Left ventricle myocardium inferior (tissue), 1 donor: ENCODE measurements at regions not wholly inside any gene's neighbourhood (a gene's known extent, or its start where the extent isn't known, plus 50 kb on each side); places are given as distances from the start of the nearest gene placed in this dataset.

ENCODE experiments used
- DNase-seq: peaks from one replicate; pipeline ENCODE4 v3.0.0-alpha.2; 2020
- H3K27ac ChIP-seq: fragments of 200-600 bp; replicated peaks from 2 replicates; pipeline ENCODE4 v1.8.0; 2021
- H3K27me3 ChIP-seq: fragments of 200-600 bp; 2 replicates; pipeline ENCODE4 v1.8.0; 2021; ENCODE audit warnings: low read depth
- H3K36me3 ChIP-seq: fragments of 200-600 bp; 2 replicates; pipeline ENCODE4 v1.8.0; 2021
- H3K4me1 ChIP-seq: fragments of 200-600 bp; 2 replicates; pipeline ENCODE4 v1.8.0; 2021
- H3K4me3 ChIP-seq: fragments of 200-600 bp; 2 replicates; pipeline ENCODE4 v1.8.0; 2021; ENCODE audit warnings: mild to moderate bottlenecking, moderate library complexity
- H3K9me3 ChIP-seq: fragments of 200-600 bp; replicated peaks from 2 replicates; pipeline ENCODE4 v1.8.0; 2021
- intact Hi-C: fragments of 100-400 bp; cut with micrococcal nuclease; formaldehyde crosslinking; loops from one replicate; pipeline ENCODE4 v1.11.0; 2022
- TF ChIP-seq, protein P1 (sequence below): fragments of 200-600 bp; IDR thresholded peaks from 2 replicates; pipeline ENCODE4 v1.8.0; 2021; ENCODE audit warnings: antibody characterized with exemption, mild to moderate bottlenecking, borderline replicate concordance
- donor health status: DM: no; HTN: yes; CAD: no; lungs with severe emphysema.

DNA sequence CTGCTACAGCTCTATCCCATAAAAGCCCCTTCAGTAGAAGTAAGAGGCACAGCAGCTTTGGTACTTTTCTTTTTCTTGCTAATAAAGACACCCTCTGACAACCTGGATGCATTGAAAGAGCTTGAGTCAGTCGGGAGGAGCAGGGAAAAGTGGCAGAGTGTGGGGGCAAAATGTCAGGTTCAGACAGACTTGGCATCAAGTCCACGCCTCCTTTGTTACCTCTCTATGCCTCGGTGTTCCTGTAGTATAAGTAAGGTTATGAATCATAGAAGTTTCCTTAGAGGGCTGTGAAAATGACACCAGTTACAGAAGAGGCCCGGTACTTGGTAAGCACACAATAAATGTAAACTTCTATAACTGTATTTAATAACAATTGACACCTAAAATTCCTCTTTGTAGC, 133.9 kb downstream of the ESM1 start:
- no peaks in the 10 kb centered on the region for H3K4me1 ChIP-seq
- H3K27me3 ChIP-seq: no peaks in the 10 kb centered on the region
- intact Hi-C loops: no loop called here
- DNase-seq: no peak
- no peaks in the 10 kb centered on the region for H3K36me3 ChIP-seq
- no peak overlapping the region for H3K27ac ChIP-seq
- H3K9me3 ChIP-seq: no peaks in the 10 kb centered on the region
- TF ChIP-seq, protein P1, sequence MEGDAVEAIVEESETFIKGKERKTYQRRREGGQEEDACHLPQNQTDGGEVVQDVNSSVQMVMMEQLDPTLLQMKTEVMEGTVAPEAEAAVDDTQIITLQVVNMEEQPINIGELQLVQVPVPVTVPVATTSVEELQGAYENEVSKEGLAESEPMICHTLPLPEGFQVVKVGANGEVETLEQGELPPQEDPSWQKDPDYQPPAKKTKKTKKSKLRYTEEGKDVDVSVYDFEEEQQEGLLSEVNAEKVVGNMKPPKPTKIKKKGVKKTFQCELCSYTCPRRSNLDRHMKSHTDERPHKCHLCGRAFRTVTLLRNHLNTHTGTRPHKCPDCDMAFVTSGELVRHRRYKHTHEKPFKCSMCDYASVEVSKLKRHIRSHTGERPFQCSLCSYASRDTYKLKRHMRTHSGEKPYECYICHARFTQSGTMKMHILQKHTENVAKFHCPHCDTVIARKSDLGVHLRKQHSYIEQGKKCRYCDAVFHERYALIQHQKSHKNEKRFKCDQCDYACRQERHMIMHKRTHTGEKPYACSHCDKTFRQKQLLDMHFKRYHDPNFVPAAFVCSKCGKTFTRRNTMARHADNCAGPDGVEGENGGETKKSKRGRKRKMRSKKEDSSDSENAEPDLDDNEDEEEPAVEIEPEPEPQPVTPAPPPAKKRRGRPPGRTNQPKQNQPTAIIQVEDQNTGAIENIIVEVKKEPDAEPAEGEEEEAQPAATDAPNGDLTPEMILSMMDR: no peak
- no peak overlapping the region for H3K4me3 ChIP-seq

DNA sequence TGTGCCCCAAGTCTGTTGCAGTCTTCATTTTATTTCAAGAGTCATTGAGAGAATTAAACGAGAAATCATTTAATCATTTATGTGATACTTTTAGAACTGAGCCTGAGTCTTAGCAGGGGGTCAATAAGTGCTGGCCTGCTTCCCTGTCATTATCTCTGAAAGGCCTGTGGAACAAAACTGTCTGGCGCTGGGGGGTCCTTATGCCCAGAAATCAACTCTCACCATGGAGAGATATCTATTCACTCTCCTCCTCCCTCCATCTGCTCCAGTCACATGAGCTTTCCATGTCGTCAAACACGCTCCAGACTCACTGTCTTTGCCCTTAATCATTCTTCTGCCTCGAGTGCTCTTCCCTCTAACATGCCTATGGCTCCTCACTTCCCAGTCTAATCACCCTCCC, 136.8 kb downstream of the ESM1 start:
- no peaks in the 10 kb centered on the region for H3K9me3 ChIP-seq
- intact Hi-C loops: no loop called here
- DNase-seq: no peak
- H3K4me1 ChIP-seq: peaks cover 7% of the 10 kb centered on the region
- TF ChIP-seq, protein P1: no peak
- H3K27ac ChIP-seq: no peak overlapping the region
- H3K27me3 ChIP-seq: no peaks in the 10 kb centered on the region
- no peaks in the 10 kb centered on the region for H3K36me3 ChIP-seq
- H3K4me3 ChIP-seq: no peak overlapping the region

DNA sequence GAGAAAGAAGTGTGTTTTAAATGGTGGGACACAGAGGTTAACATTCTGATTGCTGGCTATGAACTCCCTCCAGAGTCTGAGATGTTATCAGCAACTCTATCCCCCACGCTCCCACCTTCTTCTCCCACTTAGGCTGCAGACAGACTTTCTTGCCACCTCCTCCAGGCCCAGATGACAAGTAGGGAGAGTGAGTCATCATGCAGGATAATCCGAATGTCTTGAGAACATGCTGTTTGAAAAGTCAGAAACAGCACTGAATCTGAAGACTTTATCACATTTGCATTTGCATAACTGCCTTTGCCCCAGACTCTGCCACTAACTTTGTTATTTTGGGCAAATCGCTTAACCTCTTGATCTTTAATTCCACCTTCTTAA, 139.8 kb downstream of the ESM1 start:
- no peak overlapping the region for H3K4me3 ChIP-seq
- peaks cover 7% of the 10 kb centered on the region for H3K4me1 ChIP-seq
- no peaks in the 10 kb centered on the region for H3K36me3 ChIP-seq
- DNase-seq: no peak
- TF ChIP-seq, protein P1: no peak
- H3K27ac ChIP-seq: no peak overlapping the region
- H3K9me3 ChIP-seq: no peaks in the 10 kb centered on the region
- intact Hi-C loops: loop anchor here (1.0 kb wide), 1 partner anchor 328 kb away; the partner anchor contains the start of gene SNX18
- H3K27me3 ChIP-seq: no peaks in the 10 kb centered on the region

DNA sequence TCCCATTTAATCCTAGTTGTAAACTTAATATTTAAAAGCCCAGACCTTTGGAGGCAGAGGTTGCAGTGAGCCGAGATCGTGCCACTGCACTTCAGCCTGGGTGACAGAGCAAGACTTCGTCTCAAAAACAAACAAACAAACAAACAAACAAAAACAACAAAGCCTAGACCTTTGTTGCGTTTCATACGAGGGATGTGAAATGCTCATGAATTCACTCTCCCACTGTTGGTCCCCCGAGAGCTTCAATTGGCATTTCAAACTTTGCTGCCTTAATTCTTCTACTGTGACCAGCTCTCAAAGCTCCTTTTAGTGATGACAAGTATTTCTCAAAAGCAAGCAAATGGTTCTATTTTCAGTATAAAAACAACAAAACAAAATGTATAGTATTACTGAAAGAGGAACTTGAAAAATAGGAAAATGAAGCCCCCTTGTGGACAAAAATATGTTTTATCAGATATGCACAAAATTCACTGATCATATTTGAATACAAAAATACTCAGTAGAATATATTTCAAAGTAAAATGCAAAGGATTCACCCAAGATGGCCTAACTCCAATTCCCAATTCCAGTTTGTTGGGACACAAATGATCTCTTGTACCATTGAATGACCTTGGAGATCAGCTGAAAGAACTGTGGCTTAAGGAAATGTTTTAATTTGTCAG, 140.4 kb downstream of the ESM1 start:
- no peak overlapping the region for H3K27ac ChIP-seq
- peaks cover 7% of the 10 kb centered on the region for H3K4me1 ChIP-seq
- no peak for DNase-seq
- H3K27me3 ChIP-seq: no peaks in the 10 kb centered on the region
- TF ChIP-seq, protein P1: peak; percentile 74
- intact Hi-C loops: loop anchor here (1.0 kb wide), 1 partner anchor 328 kb away; the partner anchor contains the start of gene SNX18
- no peaks in the 10 kb centered on the region for H3K9me3 ChIP-seq
- no peaks in the 10 kb centered on the region for H3K36me3 ChIP-seq
- H3K4me3 ChIP-seq: peak overlapping the region; percentile 51

DNA sequence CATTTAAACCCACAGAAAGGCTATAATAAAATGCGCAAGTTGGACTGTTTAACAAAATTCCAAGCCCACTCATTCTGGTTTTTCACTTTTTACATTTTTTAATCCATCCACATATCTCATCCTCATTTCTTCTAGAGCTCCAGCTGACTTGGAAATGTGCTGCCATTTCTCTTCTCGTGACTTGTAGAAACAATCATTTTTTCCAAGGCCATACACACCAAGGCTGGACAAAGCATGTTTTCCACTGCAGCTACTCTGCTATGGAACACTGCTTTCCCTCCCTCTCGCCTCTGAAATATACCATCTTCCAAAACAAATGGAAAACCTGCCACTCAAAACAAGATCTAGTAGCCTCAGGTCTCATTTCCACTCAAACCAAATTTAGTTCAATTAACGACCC, 141.1 kb downstream of the ESM1 start:
- Histone ChIP-seq H3K4me1 (peaks cover 7% of the 10 kb centered on the region), H3K4me3 (no peak overlapping the region), H3K9me3 (no peaks in the 10 kb centered on the region), H3K27me3 (no peaks in the 10 kb centered on the region), H3K36me3 (no peaks in the 10 kb centered on the region), H3K27ac (no peak overlapping the region)
- intact Hi-C loops: no loop called here
- DNase-seq: no peak
- TF ChIP-seq, protein P1: no peak

DNA sequence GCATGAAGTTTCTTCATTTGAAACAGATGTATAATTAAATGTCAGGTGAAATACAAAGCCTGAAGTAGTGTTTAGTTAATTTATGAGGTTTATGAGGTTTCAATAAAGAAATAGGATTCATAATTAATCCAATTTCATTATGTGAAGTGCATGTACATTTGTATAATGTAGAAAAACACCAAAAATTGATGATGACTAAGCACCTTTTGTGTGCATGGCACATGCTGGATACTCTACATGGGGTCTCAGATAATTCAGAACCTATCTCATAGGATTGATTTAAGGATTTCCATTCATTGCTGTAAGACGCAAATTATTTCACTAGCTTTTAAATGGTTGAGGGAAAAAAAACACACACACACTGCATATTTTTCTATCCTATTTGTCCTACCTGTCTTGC, 143.9 kb downstream of the ESM1 start:
- no peak for DNase-seq
- Histone ChIP-seq H3K27me3 (no peaks in the 10 kb centered on the region), H3K4me1 (peaks cover 7% of the 10 kb centered on the region), H3K9me3 (no peaks in the 10 kb centered on the region), H3K36me3 (no peaks in the 10 kb centered on the region), H3K4me3 (no peak overlapping the region), H3K27ac (no peak overlapping the region)
- TF ChIP-seq, protein P1: no peak
- intact Hi-C loops: no loop called here
